GM13977 (cell line): ENCODE measurements at regions not wholly inside any gene's neighbourhood (a gene's known extent, or its start where the extent isn't known, plus 50 kb on each side); places are given as distances from the start of the nearest gene placed in this dataset.

Source experiments
- DNase-seq: peaks from one replicate; pipeline ENCODE4 v3.0.0; 2012; ENCODE audit warnings: low spot score
- CTCF ChIP-seq: IDR thresholded peaks from 2 replicates; pipeline ENCODE4 v1.5.1; 2012; ENCODE audit warnings: mild to moderate bottlenecking, control low read depth; ENCODE audit not compliant: insufficient read depth; ENCODE audit errors: extremely low read depth, missing control alignments
- in situ Hi-C: fragments of 300-500 bp; cut with MboI; formaldehyde crosslinking; loops from one replicate; pipeline ENCODE4 v1.12.0; 2022; ENCODE audit warnings: low sequenced_read_pairs, low pct_unique_long_range_greater_than_20kb, mixed read lengths, inconsistent platforms; ENCODE audit not compliant: unreplicated experiment

- in situ Hi-C loops, result no loop called here
- no peak for DNase-seq
- no peak for TF ChIP-seq CTCF
These were observed 1145.7 kb downstream of the EPHA3 start for GRCh38 chr3:90253131-90253530.

GRCh38 chr3:90261481-90262433 lies 1154.3 kb downstream of the EPHA3 start:
- in situ Hi-C loops, result no loop called here
- no peak for DNase-seq
- no peak for TF ChIP-seq CTCF
